ENCODE measurements at regions not wholly inside any gene's neighbourhood (a gene's known extent, or its start where the extent isn't known, plus 50 kb on each side); places are given as distances from the start of the nearest gene placed in this dataset.

DNA sequence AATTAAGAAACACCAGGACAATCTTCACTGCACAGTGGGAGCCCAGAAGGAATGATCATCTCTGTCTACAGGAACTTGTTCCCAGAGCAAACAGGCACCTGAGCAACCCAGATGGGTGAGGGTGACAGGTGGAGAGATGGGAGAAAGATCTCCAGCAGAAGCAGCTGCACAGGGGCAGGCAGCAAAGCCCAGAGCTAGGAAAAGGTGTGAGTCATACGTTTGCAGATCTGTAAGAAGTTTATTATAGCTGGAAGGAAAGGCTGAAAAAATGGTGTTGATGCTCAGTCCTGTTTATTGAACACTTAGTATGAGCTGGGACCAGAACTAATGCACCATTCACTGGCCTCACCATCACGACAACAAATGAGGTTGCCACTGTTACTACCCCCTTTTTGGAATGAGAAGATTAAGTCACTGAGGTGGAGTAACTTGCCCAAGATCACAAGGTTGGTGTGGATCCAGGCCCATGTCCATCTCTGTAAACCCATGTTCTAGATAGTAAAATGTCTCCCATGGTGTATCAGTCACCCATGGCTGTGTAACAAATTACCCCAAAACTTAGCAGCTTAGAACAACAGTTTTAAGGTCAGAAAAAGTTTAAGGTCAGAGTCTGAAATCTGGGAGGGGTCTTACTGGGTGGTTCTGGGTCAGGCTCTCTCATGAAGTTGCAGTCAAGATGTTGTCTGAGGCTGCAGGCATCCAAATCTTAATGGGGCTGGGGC, 506.9 kb downstream of the RPS24 start:
- peak; percentile 2 for DNase-seq
- Histone ChIP-seq H3K27ac (no peak overlapping the region), H3K36me3 (replicated peaks) (no peaks in the 10 kb centered on the region), H3K4me3 (ENCODE audit: low read depth, low read length) (no peak overlapping the region), H3K27me3 (replicated peaks) (peaks cover 20% of the 10 kb centered on the region)
- TF ChIP-seq, protein P1, sequence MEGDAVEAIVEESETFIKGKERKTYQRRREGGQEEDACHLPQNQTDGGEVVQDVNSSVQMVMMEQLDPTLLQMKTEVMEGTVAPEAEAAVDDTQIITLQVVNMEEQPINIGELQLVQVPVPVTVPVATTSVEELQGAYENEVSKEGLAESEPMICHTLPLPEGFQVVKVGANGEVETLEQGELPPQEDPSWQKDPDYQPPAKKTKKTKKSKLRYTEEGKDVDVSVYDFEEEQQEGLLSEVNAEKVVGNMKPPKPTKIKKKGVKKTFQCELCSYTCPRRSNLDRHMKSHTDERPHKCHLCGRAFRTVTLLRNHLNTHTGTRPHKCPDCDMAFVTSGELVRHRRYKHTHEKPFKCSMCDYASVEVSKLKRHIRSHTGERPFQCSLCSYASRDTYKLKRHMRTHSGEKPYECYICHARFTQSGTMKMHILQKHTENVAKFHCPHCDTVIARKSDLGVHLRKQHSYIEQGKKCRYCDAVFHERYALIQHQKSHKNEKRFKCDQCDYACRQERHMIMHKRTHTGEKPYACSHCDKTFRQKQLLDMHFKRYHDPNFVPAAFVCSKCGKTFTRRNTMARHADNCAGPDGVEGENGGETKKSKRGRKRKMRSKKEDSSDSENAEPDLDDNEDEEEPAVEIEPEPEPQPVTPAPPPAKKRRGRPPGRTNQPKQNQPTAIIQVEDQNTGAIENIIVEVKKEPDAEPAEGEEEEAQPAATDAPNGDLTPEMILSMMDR (IDR thresholded peaks at IDR 0.05; ENCODE audit: low read depth, low read length, missing control alignments), result no peak
- in situ Hi-C loops (cut with HindIII; ENCODE audit: low pct_ligation_motif_present, low sequenced_read_pairs), result no loop called here

DNA sequence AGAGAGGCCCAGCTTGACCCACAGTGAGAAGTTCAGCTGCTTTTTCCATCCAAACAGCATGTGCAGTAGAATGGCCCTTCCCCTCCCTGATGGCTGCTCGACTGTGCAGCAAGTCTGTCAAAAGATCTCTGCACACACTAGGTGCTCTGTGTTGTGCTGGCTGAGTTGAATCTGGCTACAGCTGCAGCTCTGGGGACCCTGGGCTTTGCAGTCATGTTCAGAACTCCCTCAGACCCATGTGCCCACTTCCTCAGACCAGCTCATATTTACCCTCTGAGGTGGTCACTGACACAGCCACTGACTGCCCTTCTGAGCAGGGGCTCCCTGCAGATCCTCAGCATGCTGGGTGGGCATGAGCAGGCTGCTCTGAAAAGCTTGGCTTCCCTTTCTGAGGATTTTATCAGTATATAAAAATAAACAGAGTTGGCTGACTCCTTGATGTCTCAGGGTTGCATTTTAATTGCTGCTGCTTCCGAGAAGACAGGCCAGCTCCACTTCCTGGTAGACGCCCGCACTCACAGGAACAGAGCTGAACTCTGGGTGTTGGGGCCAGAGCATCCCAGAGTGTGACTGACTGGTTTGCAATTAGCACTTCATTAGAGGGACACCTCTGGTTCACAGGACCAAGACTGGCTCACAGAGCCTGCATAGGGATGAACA, 507.9 kb downstream of the RPS24 start:
- TF ChIP-seq, protein P1 (IDR thresholded peaks at IDR 0.05; ENCODE audit: low read depth, low read length, missing control alignments), result no peak
- DNase-seq, result no peak
- H3K27me3 ChIP-seq (replicated peaks), result peaks cover 20% of the 10 kb centered on the region
- H3K36me3 ChIP-seq (replicated peaks), result no peaks in the 10 kb centered on the region
- in situ Hi-C loops (cut with HindIII; ENCODE audit: low pct_ligation_motif_present, low sequenced_read_pairs), result no loop called here
- H3K4me3 ChIP-seq (ENCODE audit: low read depth, low read length), result no peak overlapping the region
- no peak overlapping the region for H3K27ac ChIP-seq

DNA sequence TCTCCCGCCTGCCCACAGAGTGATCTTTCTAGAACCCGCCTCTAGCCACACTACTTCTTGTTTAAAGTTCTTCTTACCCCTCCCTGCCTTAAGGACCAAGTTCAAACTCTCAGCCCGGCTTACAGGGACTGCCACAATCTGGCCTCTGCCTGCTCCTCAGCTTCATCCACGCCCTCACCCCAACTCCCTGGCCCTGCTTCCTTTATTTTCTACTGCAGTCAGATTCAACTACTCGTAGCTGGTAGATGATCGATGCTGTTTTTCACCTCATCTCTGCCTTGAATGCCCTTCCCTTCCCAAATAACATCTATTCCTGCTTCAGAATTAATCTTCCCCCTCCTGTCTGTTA, 508.5 kb downstream of the RPS24 start:
- in situ Hi-C loops (cut with HindIII; ENCODE audit: low pct_ligation_motif_present, low sequenced_read_pairs), result no loop called here
- H3K27ac ChIP-seq, result no peak overlapping the region
- no peaks in the 10 kb centered on the region for H3K36me3 ChIP-seq (replicated peaks)
- peaks cover 20% of the 10 kb centered on the region for H3K27me3 ChIP-seq (replicated peaks)
- no peak overlapping the region for H3K4me3 ChIP-seq (ENCODE audit: low read depth, low read length)
- TF ChIP-seq, protein P1 (IDR thresholded peaks at IDR 0.05; ENCODE audit: low read depth, low read length, missing control alignments), result no peak
- DNase-seq, result no peak

DNA sequence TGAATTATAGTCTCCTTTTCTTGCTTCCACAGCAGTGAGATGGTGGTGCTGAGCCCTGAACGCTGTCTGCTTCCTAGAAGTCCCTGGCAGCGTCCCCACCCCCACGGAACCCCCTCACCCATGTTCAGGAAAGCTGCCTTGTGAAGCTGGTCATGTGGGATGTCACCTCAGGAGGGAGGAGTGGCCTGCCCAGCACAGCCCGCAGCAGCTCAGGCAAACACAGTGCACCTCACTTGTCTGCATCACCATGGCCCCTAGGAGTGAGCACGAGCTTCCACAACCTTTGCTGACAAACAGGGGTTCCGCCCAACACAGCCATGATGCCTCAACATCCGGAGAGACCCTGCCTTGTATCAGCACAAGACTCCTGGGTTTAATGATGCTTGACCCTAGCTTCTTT, 508.9 kb downstream of the RPS24 start:
- in situ Hi-C loops (cut with HindIII; ENCODE audit: low pct_ligation_motif_present, low sequenced_read_pairs), result no loop called here
- TF ChIP-seq, protein P1 (IDR thresholded peaks at IDR 0.05; ENCODE audit: low read depth, low read length, missing control alignments), result no peak

DNA sequence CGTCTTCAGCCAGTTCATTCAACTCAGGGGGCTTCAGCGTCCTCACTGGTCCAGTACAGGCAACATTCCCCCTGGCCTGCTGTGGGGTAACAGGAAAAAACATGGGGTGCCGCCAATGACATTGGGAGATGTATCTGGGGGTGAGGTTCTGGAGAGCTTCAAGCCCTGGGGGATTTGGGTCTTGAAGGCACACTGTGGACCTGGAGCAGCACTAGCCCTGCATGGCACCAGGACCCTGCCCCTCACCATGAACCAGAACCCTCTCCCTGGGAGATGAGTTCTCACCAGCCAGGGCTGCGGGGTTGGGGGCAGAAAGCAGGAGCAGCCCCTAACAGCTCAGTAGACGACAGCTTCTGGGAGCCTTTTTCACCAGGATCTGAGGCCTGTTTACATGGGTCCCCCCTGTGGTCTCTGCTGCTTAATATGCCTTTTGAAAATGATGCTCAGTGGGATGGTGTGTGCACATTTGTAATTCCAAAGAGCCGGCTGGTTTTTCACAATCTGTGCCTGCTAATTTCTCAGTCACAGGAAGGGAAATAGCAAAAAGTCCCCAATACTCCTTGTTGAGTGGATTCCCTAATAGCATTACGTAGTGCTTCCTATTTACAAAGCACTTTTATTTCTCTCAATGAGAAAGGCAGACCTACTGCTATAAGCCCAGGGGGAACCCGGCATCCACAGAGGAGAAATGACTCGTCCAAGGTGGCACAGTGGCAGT, 509.5 kb downstream of the RPS24 start:
- DNase-seq, result no peak
- Histone ChIP-seq H3K4me3 (ENCODE audit: low read depth, low read length) (no peak overlapping the region), H3K27me3 (replicated peaks) (peaks cover 21% of the 10 kb centered on the region), H3K27ac (no peak overlapping the region), H3K36me3 (replicated peaks) (no peaks in the 10 kb centered on the region)
- in situ Hi-C loops (cut with HindIII; ENCODE audit: low pct_ligation_motif_present, low sequenced_read_pairs), result no loop called here
- TF ChIP-seq, protein P1 (IDR thresholded peaks at IDR 0.05; ENCODE audit: low read depth, low read length, missing control alignments), result no peak

More for the DNA sequence above, 508.9 kb downstream of the RPS24 start:
- Histone ChIP-seq H3K27ac (no peak overlapping the region), H3K27me3 (replicated peaks) (peaks cover 20% of the 10 kb centered on the region), H3K4me3 (ENCODE audit: low read depth, low read length) (no peak overlapping the region), H3K36me3 (replicated peaks) (no peaks in the 10 kb centered on the region)
- no peak for DNase-seq

Measured in brain microvascular endothelial cell (primary cell).